ENCODE measurements at regions not wholly inside any gene's neighbourhood (a gene's known extent, or its start where the extent isn't known, plus 50 kb on each side); places are given as distances from the start of the nearest gene placed in this dataset.

- TF ChIP-seq, protein P1, sequence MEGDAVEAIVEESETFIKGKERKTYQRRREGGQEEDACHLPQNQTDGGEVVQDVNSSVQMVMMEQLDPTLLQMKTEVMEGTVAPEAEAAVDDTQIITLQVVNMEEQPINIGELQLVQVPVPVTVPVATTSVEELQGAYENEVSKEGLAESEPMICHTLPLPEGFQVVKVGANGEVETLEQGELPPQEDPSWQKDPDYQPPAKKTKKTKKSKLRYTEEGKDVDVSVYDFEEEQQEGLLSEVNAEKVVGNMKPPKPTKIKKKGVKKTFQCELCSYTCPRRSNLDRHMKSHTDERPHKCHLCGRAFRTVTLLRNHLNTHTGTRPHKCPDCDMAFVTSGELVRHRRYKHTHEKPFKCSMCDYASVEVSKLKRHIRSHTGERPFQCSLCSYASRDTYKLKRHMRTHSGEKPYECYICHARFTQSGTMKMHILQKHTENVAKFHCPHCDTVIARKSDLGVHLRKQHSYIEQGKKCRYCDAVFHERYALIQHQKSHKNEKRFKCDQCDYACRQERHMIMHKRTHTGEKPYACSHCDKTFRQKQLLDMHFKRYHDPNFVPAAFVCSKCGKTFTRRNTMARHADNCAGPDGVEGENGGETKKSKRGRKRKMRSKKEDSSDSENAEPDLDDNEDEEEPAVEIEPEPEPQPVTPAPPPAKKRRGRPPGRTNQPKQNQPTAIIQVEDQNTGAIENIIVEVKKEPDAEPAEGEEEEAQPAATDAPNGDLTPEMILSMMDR (IDR thresholded peaks at IDR 0.05; ENCODE audit: low read length), result no peak
- TF ChIP-seq EZH2phosphoT487 (IDR thresholded peaks at IDR 0.05; ENCODE audit: low read length) (no peak), EZH2 (optimal IDR thresholded peaks at IDR 0.05; ENCODE audit: low read depth, low read length) (no peak)
Observed at GRCh38 chr11:87399341-87399740, 361.6 kb downstream of the TMEM135 start.

Data from MM.1S (cell line).